ENCODE measurements at regions not wholly inside any gene's neighbourhood (a gene's known extent, or its start where the extent isn't known, plus 50 kb on each side); places are given as distances from the start of the nearest gene placed in this dataset.

GRCh38 chr10:4498711-4499251 is 327.2 kb upstream of the AKR1E2 start:
- no peak for DNase-seq (ENCODE audit: extremely low read depth in 1 of 2, low read depth in 1 of 2)

GRCh38 chr10:4494551-4494950 is 331.5 kb upstream of the AKR1E2 start:
- DNase-seq (ENCODE audit: extremely low read depth in 1 of 2, low read depth in 1 of 2), result no peak

GRCh38 chr10:4492202-4492601 is 333.8 kb upstream of the AKR1E2 start:
- no peak for DNase-seq (ENCODE audit: extremely low read depth in 1 of 2, low read depth in 1 of 2)

GRCh38 chr10:4488904-4489303 is 337.1 kb upstream of the AKR1E2 start:
- DNase-seq (ENCODE audit: extremely low read depth in 1 of 2, low read depth in 1 of 2), result no peak

GRCh38 chr10:4485636-4486035 is 340.4 kb upstream of the AKR1E2 start:
- DNase-seq (ENCODE audit: extremely low read depth in 1 of 2, low read depth in 1 of 2), result no peak

- DNase-seq (ENCODE audit: extremely low read depth in 1 of 2, low read depth in 1 of 2), result no peak
These were observed 342.2 kb upstream of the AKR1E2 start for GRCh38 chr10:4483811-4484210.

- no peak for DNase-seq (ENCODE audit: extremely low read depth in 1 of 2, low read depth in 1 of 2)
These were observed 343.3 kb upstream of the AKR1E2 start for GRCh38 chr10:4482659-4483058.

- DNase-seq (ENCODE audit: extremely low read depth in 1 of 2, low read depth in 1 of 2), result no peak
These were observed 344.8 kb upstream of the AKR1E2 start for GRCh38 chr10:4481192-4481591.

- DNase-seq (ENCODE audit: extremely low read depth in 1 of 2, low read depth in 1 of 2), result no peak
These were observed 346.7 kb upstream of the AKR1E2 start for GRCh38 chr10:4479342-4479741.

GRCh38 chr10:4477664-4478063 is 348.3 kb upstream of the AKR1E2 start:
- no peak for DNase-seq (ENCODE audit: extremely low read depth in 1 of 2, low read depth in 1 of 2)

GRCh38 chr10:4475827-4476490 is 350.0 kb upstream of the AKR1E2 start:
- no peak for DNase-seq (ENCODE audit: extremely low read depth in 1 of 2, low read depth in 1 of 2)

GRCh38 chr10:4474829-4475228 is 351.2 kb upstream of the AKR1E2 start:
- no peak for DNase-seq (ENCODE audit: extremely low read depth in 1 of 2, low read depth in 1 of 2)

GRCh38 chr10:4473977-4474376 is 352.0 kb upstream of the AKR1E2 start:
- no peak for DNase-seq (ENCODE audit: extremely low read depth in 1 of 2, low read depth in 1 of 2)

GRCh38 chr10:4472190-4472904 is 353.7 kb upstream of the AKR1E2 start:
- no peak for DNase-seq (ENCODE audit: extremely low read depth in 1 of 2, low read depth in 1 of 2)

GRCh38 chr10:4470231-4470835 is 355.7 kb upstream of the AKR1E2 start:
- DNase-seq (ENCODE audit: extremely low read depth in 1 of 2, low read depth in 1 of 2), result no peak

GRCh38 chr10:4467481-4467880 is 358.5 kb upstream of the AKR1E2 start:
- DNase-seq (ENCODE audit: extremely low read depth in 1 of 2, low read depth in 1 of 2), result no peak

GRCh38 chr10:4460267-4460666 is 365.7 kb upstream of the AKR1E2 start:
- no peak for DNase-seq (ENCODE audit: extremely low read depth in 1 of 2, low read depth in 1 of 2)

- DNase-seq (ENCODE audit: extremely low read depth in 1 of 2, low read depth in 1 of 2), result no peak
These were observed 366.5 kb upstream of the AKR1E2 start for GRCh38 chr10:4459531-4459930.

- no peak for DNase-seq (ENCODE audit: extremely low read depth in 1 of 2, low read depth in 1 of 2)
These were observed 368.4 kb upstream of the AKR1E2 start for GRCh38 chr10:4457597-4457996.

- no peak for DNase-seq (ENCODE audit: extremely low read depth in 1 of 2, low read depth in 1 of 2)
These were observed 369.2 kb upstream of the AKR1E2 start for GRCh38 chr10:4456776-4457175.

GRCh38 chr10:4456279-4456678 is 369.7 kb upstream of the AKR1E2 start:
- DNase-seq (ENCODE audit: extremely low read depth in 1 of 2, low read depth in 1 of 2), result no peak

GRCh38 chr10:4453950-4454349 is 372.1 kb upstream of the AKR1E2 start:
- no peak for DNase-seq (ENCODE audit: extremely low read depth in 1 of 2, low read depth in 1 of 2)
